Gastroesophageal sphincter (tissue), 4 donors: ENCODE measurements at regions not wholly inside any gene's neighbourhood (a gene's known extent, or its start where the extent isn't known, plus 50 kb on each side); places are given as distances from the start of the nearest gene placed in this dataset.

Experiments
- ATAC-seq: fragments of 150-250 bp; one replicate; pipeline ENCODE4 v1.9.1; 2016; ENCODE audit warnings: mild to moderate bottlenecking, moderate library complexity
- H3K27ac ChIP-seq, 4 donors: fragments of 200-600 bp; sonication (generic) in 3 of 4; 1 replicate in 3 of 4; 2 replicates in 1 of 4; pipeline ENCODE4 v1.5.1; 2016 to 2019
- H3K27me3 ChIP-seq: fragments of 200-600 bp; sonication (generic); one replicate; pipeline ENCODE4 v1.5.1; 2019
- H3K36me3 ChIP-seq, 2 donors: fragments of 200-600 bp; sonication (generic); one replicate each; pipeline ENCODE4 v1.5.1; 2019; ENCODE audit warnings: control low read depth in 1 of 2
- H3K4me1 ChIP-seq, 3 donors: fragments of 200-600 bp; sonication (generic); 1 replicate in 2 of 3; 2 replicates in 1 of 3; pipeline ENCODE4 v1.5.1; 2016 to 2019; ENCODE audit warnings: control low read depth in 2 of 3
- H3K4me3 ChIP-seq, 2 donors: fragments of 200-600 bp; sonication (generic); one replicate each; pipeline ENCODE4 v1.5.1; 2019; ENCODE audit warnings: mild to moderate bottlenecking in 1 of 2, moderate library complexity in 1 of 2
- H3K9me3 ChIP-seq, 3 donors: fragments of 200-600 bp; sonication (generic); one replicate each; pipeline ENCODE4 v1.5.1; 2017 to 2019; ENCODE audit warnings: control low read depth in 2 of 3
- EP300 ChIP-seq: sonication (generic); formaldehyde crosslinking; IDR thresholded peaks from one replicate; pipeline ENCODE4 v1.6.1; 2017; ENCODE audit warnings: antibody characterized with exemption, mild to moderate bottlenecking
- POLR2A ChIP-seq, 2 donors: fragments of 450-650 bp; IDR thresholded peaks; one replicate each; pipeline ENCODE4 v1.6.1; 2017; ENCODE audit warnings: antibody characterized with exemption in 2 of 2, mild to moderate bottlenecking in 2 of 2, moderate library complexity in 1 of 2
- POLR2AphosphoS5 ChIP-seq: sonication (generic); formaldehyde crosslinking; IDR thresholded peaks from one replicate; pipeline ENCODE4 v1.6.1; 2017; ENCODE audit warnings: antibody characterized with exemption
- WGBS, 2 donors: methylation state at CpG; one replicate each; pipeline ENCODE4 v1.1.5; 2018; ENCODE audit warnings: low coverage in 1 of 2; 5-methylcytosine and 5-hydroxymethylcytosine counted together
- TF ChIP-seq, protein P1 (sequence below), 4 experiments: fragments of 200-600 bp in 2 of 4; fragments of 450-650 bp in 2 of 4; sonication (generic) in 1 of 4; IDR thresholded peaks; one replicate each; pipeline ENCODE4 v1.5.1; 2017 to 2019; ENCODE audit warnings: antibody characterized with exemption in 4 of 4, mild to moderate bottlenecking in 2 of 4, moderate library complexity in 2 of 4

- Histone ChIP-seq H3K27me3 (no peaks in the 10 kb centered on the region), H3K4me1 (no peaks in the 10 kb centered on the region), H3K27ac (no peak overlapping the region), H3K4me3 (no peak overlapping the region), H3K9me3 (peaks cover 0 to 24% (median 0%) of the 10 kb centered on the region in 3 donors), H3K36me3 (no peaks in the 10 kb centered on the region)
- 84 to 100% methylated on average over 1 of the region's 1 CpG for WGBS, 2 donors
- TF ChIP-seq POLR2AphosphoS5 (no peak), EP300 (no peak), POLR2A (IDR thresholded peaks at IDR 0.05) (no peak)
- TF ChIP-seq, protein P1, sequence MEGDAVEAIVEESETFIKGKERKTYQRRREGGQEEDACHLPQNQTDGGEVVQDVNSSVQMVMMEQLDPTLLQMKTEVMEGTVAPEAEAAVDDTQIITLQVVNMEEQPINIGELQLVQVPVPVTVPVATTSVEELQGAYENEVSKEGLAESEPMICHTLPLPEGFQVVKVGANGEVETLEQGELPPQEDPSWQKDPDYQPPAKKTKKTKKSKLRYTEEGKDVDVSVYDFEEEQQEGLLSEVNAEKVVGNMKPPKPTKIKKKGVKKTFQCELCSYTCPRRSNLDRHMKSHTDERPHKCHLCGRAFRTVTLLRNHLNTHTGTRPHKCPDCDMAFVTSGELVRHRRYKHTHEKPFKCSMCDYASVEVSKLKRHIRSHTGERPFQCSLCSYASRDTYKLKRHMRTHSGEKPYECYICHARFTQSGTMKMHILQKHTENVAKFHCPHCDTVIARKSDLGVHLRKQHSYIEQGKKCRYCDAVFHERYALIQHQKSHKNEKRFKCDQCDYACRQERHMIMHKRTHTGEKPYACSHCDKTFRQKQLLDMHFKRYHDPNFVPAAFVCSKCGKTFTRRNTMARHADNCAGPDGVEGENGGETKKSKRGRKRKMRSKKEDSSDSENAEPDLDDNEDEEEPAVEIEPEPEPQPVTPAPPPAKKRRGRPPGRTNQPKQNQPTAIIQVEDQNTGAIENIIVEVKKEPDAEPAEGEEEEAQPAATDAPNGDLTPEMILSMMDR (IDR thresholded peaks at IDR 0.05) = no peak
- no peak for ATAC-seq
Measured at GRCh38 chr3:67828486-67829010, 174.1 kb upstream of the SUCLG2 start.

- Histone ChIP-seq H3K4me1 (no peaks in the 10 kb centered on the region), H3K4me3 (no peak overlapping the region), H3K36me3 (no peaks in the 10 kb centered on the region), H3K27ac (no peak overlapping the region), H3K27me3 (no peaks in the 10 kb centered on the region), H3K9me3 (no peaks in the 10 kb centered on the region)
- 60 to 72% methylated on average over 3 to 4 of the region's 4 CpGs for WGBS, 2 donors
- TF ChIP-seq POLR2AphosphoS5 (no peak), EP300 (no peak), POLR2A (IDR thresholded peaks at IDR 0.05) (no peak)
- TF ChIP-seq, protein P1 (IDR thresholded peaks at IDR 0.05) = no peak
- ATAC-seq = no peak
Measured at GRCh38 chr3:67821135-67821534, 166.7 kb upstream of the SUCLG2 start.

- ATAC-seq = no peak
- Histone ChIP-seq H3K4me1 (no peaks in the 10 kb centered on the region), H3K36me3 (no peaks in the 10 kb centered on the region), H3K4me3 (no peak overlapping the region), H3K27me3 (no peaks in the 10 kb centered on the region), H3K9me3 (no peaks in the 10 kb centered on the region), H3K27ac (no peak overlapping the region)
- 38% methylated on average over 1 of the region's 1 CpG; no CpG with 5 or more reads in 1 of the 2 donors for WGBS, 2 donors
- TF ChIP-seq EP300 = no peak
- no peak for TF ChIP-seq POLR2A (IDR thresholded peaks at IDR 0.05)
- TF ChIP-seq POLR2AphosphoS5 = no peak
- TF ChIP-seq, protein P1 (IDR thresholded peaks at IDR 0.05) = no peak
Measured at GRCh38 chr3:67819447-67819846, 165.0 kb upstream of the SUCLG2 start.

- H3K36me3 ChIP-seq = no peaks in the 10 kb centered on the region
- no peak for TF ChIP-seq POLR2A (IDR thresholded peaks at IDR 0.05)
- no peak for TF ChIP-seq EP300
- TF ChIP-seq, protein P1 (IDR thresholded peaks at IDR 0.05) = no peak
- TF ChIP-seq POLR2AphosphoS5 = no peak
- ATAC-seq = no peak
- H3K4me3 ChIP-seq = no peak overlapping the region
- no peaks in the 10 kb centered on the region for H3K4me1 ChIP-seq
- no peaks in the 10 kb centered on the region for H3K9me3 ChIP-seq
- WGBS, 2 donors = 51 to 100% methylated on average over 2 of the region's 4 CpGs
- H3K27ac ChIP-seq = no peak overlapping the region
- H3K27me3 ChIP-seq = no peaks in the 10 kb centered on the region
Measured at GRCh38 chr3:67809370-67809935, 155.0 kb upstream of the SUCLG2 start.

DNA sequence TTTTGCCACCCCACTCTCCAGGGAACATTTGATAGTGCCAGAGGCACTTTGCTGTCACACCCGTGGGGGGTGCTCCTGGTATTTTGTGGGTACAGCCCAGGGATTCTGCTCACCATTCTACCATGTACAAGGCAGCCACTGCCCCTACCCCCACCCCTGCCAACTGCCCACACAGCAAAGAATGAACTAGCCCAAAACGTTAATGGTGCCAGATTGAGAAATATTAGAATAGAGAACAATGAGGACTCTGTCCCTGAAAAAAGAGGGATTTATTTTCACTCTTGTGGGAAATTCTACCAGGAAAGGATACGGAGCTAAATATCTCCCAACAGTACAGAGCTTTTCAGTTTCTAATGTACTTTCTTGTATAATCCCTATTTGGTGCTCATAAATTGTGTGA is 154.5 kb upstream of the SUCLG2 start:
- WGBS, 2 donors = 73 to 90% methylated on average over 1 to 3 of the region's 3 CpGs
- Histone ChIP-seq H3K4me3 (no peak overlapping the region), H3K9me3 (no peaks in the 10 kb centered on the region), H3K4me1 (no peaks in the 10 kb centered on the region), H3K27me3 (no peaks in the 10 kb centered on the region), H3K27ac (no peak overlapping the region), H3K36me3 (no peaks in the 10 kb centered on the region)
- TF ChIP-seq POLR2A (IDR thresholded peaks at IDR 0.05) = no peak
- no peak for TF ChIP-seq EP300
- TF ChIP-seq POLR2AphosphoS5 = no peak
- TF ChIP-seq, protein P1 (IDR thresholded peaks at IDR 0.05) = no peak
- ATAC-seq = no peak
